GM18873 (cell line): ENCODE measurements at regions not wholly inside any gene's neighbourhood (a gene's known extent, or its start where the extent isn't known, plus 50 kb on each side); places are given as distances from the start of the nearest gene placed in this dataset.
"Not testable (repeated sequence)": the region's sequence is repeated elsewhere in the genome, so short reads cannot be mapped to it uniquely, and the experiment has no call there.

Experiments
- ATAC-seq: cut with Tn5 transposase; IDR thresholded peaks from one replicate; pipeline ENCODE4 v1.9.1; 2021; ENCODE audit warnings: mild to moderate bottlenecking, moderate library complexity, moderate number of reproducible peaks; ENCODE audit not compliant: unreplicated experiment, low FRiP score

- ATAC-seq: no peak
These were observed 68.2 kb upstream of the FAM241A start for GRCh38 chr4:112076919-112077608.

DNA sequence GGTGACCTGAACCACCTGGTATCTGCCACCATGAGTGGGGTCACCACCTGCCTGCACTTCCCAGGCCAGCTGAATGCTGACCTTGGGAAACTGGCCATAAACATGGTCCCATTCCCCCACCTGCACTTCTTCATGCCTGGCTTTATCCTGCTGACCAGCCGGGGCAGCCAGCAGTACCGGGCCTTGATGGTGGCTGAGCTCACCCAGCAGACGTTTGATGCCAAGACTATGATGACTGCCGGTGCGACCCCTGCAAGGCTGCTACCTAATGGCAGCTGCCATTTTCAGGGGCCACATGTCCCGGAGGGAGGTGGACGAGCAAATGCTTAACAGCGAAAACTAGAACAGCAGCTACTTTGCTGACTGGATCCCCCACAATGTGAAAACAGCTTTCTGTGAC, 67.5 kb upstream of the FAM241A start:
- no peak for ATAC-seq

GRCh38 chr4:112082954-112083586, 62.2 kb upstream of the FAM241A start:
- ATAC-seq: no peak

DNA sequence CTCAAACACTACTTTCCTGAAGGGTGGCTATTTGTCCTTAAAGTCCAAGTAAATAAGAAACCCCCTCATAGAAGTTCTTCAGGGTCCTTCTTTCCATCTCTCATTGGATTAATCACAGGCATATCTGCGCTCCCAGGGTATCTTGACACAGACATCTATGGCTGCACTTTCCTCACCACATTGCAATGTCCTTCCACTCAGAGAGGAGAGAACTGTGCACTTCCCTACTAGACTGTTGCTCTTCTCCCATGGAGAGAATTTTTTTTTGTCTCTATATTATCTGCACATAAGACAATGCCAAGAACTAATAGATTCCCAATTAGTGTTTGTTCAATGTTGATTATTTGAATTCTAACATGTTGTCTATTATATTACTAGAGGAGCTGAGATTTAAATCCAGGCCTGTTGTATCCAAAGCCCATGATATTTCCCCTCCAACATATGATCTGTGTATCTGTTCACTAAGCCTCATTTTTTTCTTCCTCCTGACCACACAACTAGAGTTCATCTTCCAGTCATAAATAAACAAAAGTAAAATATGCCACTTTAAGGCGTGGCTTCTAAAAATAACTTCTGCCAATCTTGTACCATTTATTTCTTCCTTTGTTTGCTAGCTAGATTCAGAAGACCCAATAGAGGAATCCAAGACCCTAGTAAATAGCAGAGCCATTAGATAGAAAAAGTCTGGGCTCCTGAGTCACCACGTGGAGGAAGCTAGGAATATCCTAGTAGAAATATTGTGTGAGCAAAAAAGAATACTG, 61.5 kb upstream of the FAM241A start:
- ATAC-seq: no peak

GRCh38 chr4:112085156-112086035, 59.9 kb upstream of the FAM241A start:
- ATAC-seq: no peak

GRCh38 chr4:112086036-112086434, 59.2 kb upstream of the FAM241A start:
- ATAC-seq: no peak

DNA sequence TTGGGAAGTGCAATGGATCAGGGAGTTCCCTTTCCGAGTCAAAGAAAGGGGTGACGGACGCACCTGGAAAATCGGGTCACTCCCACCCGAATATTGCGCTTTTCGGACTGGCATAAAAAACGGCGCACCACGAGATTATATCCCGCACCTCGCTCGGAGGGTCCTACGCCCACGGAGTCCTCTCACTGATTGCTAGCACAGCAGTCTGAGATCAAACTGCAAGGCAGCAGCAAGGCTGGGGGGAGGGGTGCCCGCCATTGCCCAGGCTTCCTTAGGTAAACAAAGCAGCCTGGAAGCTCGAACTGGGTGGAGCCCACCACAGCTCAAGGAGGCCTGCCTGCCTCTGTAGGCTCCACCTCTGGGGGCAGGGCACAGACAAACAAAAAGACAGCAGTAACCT, 58.6 kb upstream of the FAM241A start:
- not testable (repeated sequence) for ATAC-seq

GRCh38 chr4:112092330-112092729, 52.9 kb upstream of the FAM241A start:
- ATAC-seq: not testable (repeated sequence)

DNA sequence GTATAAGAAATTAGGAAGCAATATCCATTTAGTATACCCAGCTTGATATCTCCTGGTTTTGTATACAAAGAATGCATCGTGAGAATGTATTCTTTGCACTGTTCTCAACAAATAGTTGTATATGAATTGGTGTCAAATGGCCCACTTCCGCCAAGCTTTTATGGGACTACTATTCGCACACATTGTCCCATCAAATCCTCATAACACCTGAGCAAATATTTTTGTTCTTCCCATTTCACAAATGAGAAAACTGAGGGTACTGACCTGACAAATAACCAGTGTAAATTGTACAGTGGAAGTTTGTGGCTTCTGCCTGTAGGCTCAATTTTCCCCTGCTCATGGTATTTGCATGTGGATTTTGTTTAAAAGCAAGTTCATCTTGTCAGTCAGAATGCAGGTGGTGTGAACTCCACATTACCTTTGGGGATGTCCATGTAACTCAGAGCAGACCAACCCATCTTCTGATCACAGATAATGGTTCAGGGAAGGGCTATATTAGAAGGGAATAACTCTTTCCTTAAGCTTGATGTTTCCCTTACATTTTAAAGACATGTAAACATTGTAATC, 51.5 kb upstream of the FAM241A start:
- ATAC-seq: no peak

DNA sequence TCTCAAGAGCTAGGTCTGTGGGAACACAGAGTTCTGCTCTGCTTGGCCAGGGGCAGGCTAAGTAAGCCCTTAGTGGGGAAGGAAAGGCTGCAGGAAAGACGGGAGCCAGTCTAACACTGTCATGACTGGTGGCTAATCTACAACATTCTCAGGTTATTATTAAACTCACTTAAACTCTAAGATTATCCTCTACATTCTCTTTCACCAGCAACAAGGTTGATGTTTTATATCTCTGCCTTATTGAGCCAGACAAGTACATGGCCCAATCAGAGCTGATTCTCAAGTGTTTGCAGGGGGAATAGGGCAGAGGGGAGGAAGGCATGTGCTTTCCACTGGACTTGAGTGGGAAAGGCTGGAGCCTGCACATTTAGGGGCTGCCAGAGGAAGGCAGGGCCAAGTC, 50.9 kb upstream of the FAM241A start:
- ATAC-seq: no peak
